Right cardiac atrium (tissue), 5 donors: ENCODE measurements at regions not wholly inside any gene's neighbourhood (a gene's known extent, or its start where the extent isn't known, plus 50 kb on each side); places are given as distances from the start of the nearest gene placed in this dataset.
A peak's percentile ranks its signal among the peaks of the same experiment; 100 is the strongest.

ENCODE experiments used
- ATAC-seq, 2 donors: fragments of 200-7000 bp; cut with Tn5 transposase; one replicate each; pipeline versions ENCODE4 v1.8.0 to v1.9.1; 2020; ENCODE audit warnings: moderate library complexity in 2 of 2, mild to moderate bottlenecking in 1 of 2
- DNase-seq, 3 donors: peaks; one replicate each; pipeline ENCODE4 v3.0.0-alpha.2; 2020
- H3K27ac ChIP-seq: one replicate; pipeline ENCODE4 v1.5.1; 2013; ENCODE audit warnings: mild to moderate bottlenecking, low read length, control low read depth, moderate library complexity
- H3K27me3 ChIP-seq: one replicate; pipeline ENCODE4 v1.6.1; 2013; ENCODE audit not compliant: control insufficient read depth, insufficient read depth
- H3K4me1 ChIP-seq: one replicate; pipeline ENCODE4 v1.6.1; 2013; ENCODE audit warnings: low read length; ENCODE audit not compliant: control insufficient read depth, insufficient read depth
- H3K4me3 ChIP-seq: one replicate; pipeline ENCODE4 v1.5.1; 2013; ENCODE audit warnings: low read length, control low read depth
- H3K9me3 ChIP-seq: one replicate; pipeline ENCODE4 v1.6.1; 2013; ENCODE audit warnings: low read length; ENCODE audit not compliant: control insufficient read depth
- WGBS: extraction: QIAGEN DNeasy Blood & Tissue Kit; methylation state at CpG from one replicate; pipeline ENCODE4 v1.1.7; 2013; 5-methylcytosine and 5-hydroxymethylcytosine counted together
- intact Hi-C, 4 donors: fragments of 100-400 bp; cut with DNase I; formaldehyde crosslinking; loops; one replicate each; pipeline versions ENCODE4 v1.11.0 to v1.14.0; 2022 to 2023
- donor health status: healthy with polysubstance abuse.
- donor health status: DM: no; HTN: yes; CAD: no.
- donor health status: DM: no; HTN: no; CAD: no.
- donor health status: DM: no; HTN: yes; CAD: no; lungs with severe emphysema.
- donor health status: DM: yes; HTN: yes; CAD: no.

DNA sequence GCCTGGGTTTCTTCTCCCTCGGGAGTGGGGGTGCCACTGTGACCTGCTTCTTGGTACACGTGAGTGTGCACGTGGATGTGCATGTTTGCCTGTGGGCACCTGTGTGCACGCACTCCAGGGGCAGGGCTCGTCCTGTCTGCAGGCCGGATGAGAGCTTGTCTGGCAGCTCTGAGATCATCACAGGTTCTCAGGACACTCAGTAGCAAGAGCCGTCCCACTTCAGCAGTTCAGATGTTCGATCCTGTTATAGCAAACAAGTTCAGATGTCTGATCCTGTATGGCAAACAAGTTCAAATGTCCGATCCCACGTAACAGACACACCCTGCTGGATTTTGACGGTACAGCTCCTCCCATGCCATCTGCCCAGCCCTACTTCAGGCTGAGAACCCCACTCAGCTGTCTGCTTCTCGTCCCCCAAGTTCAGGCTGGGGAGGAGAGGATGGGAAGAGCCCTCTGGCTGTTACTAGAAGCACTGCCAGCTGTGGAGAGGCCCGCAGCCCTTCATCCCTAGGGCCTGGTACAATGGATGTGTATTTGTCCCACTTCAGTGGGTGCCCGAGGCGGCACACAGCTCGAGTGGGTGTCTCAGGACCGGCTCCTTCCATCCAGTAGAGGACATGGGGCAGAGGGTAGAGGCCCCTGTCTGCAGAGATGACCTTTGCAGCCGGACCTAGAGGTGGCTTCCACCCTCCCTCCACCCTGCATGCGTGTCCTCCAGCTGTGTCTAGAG, 1126.9 kb downstream of the BRD1 start:
- DNase-seq, result peak in 1 of 3 donors; percentile 35
- no peaks in the 10 kb centered on the region for H3K9me3 ChIP-seq
- 75% methylated on average over 19 of the region's 19 CpGs for WGBS
- no peak overlapping the region for H3K27ac ChIP-seq
- H3K27me3 ChIP-seq, result no peaks in the 10 kb centered on the region
- H3K4me3 ChIP-seq, result no peak overlapping the region
- intact Hi-C loops, result no loop called here
- H3K4me1 ChIP-seq, result no peaks in the 10 kb centered on the region
- no peak for ATAC-seq

DNA sequence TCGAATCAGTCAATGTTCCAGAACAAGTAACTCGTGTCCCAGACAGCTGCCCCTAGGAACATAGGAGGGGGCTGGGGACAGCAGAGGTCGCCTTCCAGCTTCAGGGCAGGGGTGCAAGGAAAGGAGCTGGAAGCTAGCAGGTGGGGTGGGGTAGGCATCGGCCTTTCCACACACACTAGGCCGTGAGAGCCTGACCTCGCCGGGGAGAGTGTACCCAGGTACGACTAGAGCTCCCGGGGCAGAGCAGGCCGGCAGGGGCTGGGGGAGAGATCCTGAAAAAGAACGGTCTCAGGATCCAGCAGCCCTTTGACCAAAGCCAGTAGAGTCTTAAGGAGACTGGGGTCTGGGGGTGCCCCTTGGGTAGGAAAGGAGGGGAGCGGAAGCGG, 1127.5 kb downstream of the BRD1 start:
- peak in 1 of 3 donors; percentile 28 for DNase-seq
- 80% methylated on average over 13 of the region's 13 CpGs for WGBS
- Histone ChIP-seq H3K27me3 (no peaks in the 10 kb centered on the region), H3K4me1 (no peaks in the 10 kb centered on the region), H3K27ac (no peak overlapping the region), H3K4me3 (no peak overlapping the region), H3K9me3 (no peaks in the 10 kb centered on the region)
- intact Hi-C loops, result no loop called here
- ATAC-seq, result no peak

DNA sequence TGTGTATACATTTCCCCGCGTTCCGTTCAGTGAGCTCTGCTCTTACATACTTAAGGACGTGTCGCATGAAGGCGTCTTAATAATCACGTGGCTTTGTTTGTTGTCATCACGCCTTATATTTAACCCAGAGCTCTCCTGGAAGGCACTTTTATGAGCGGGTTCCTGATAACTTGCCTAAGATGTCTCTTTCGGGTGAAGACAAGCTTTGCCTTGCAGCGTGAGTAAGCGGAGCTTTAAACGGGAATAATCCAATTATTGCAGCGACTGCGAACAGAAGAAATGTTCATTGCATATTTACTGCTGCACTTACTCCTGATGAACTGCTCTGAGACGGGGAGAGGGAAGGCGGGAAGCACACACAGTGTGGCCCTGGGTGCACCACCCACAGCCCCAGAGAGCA, 1128.2 kb downstream of the BRD1 start:
- intact Hi-C loops, result no loop called here
- WGBS, result 61% methylated on average over 17 of the region's 17 CpGs
- Histone ChIP-seq H3K4me1 (no peaks in the 10 kb centered on the region), H3K27me3 (no peaks in the 10 kb centered on the region), H3K9me3 (no peaks in the 10 kb centered on the region), H3K4me3 (no peak overlapping the region), H3K27ac (no peak overlapping the region)
- peak in 1 of 3 donors; percentile 28 for DNase-seq
- ATAC-seq, result no peak

DNA sequence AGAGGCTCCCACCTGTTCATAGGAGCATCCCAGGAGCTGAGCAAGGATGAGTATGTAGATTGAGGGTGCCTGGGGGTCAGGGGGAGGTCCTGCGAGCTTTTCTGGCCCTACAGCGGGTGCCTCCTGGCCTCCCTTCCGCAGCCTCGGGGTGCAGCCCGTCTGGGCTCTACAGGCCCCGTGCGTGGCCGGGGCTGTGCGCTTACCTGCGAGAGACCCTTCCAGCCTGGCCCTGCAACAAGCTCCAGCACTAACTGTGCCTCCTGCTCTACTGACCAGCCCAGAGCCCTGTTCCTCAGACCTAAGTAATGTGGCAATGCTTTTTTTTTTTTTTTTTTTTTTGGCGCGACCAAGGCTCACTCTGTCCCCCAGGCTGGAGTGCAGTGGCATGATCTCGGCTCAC, 1129.1 kb downstream of the BRD1 start:
- H3K9me3 ChIP-seq, result no peaks in the 10 kb centered on the region
- H3K4me1 ChIP-seq, result no peaks in the 10 kb centered on the region
- ATAC-seq (no peak), DNase-seq (peak in 1 of 3 donors; percentile 6)
- H3K27ac ChIP-seq, result no peak overlapping the region
- no peaks in the 10 kb centered on the region for H3K27me3 ChIP-seq
- no peak overlapping the region for H3K4me3 ChIP-seq
- WGBS, result 58% methylated on average over 13 of the region's 13 CpGs
- intact Hi-C loops, result no loop called here

DNA sequence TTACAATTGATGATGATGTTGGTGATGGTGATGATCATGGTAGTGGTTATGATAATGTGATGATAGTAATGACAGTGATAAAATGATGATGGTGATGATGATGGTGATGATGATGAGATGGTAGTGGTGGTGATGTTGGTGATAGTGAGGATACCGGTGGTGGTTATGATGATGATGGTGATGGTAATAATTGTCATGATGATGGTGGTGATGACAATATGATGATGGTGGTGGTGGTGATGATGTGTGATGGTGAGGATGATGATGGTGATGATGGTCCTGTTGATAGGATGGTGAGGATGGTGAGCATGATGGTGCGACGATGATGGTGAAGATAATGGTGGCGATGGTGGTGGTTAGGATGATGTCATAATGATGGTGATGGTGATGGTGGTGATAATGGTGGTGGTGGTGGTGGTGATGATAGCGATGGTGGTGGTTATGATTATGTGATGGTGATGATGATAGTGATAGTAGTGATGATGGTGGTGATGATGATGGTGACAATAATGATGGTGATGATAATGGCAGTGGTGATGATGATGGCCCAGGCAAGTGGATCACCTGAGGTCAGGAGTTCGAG, 1129.9 kb downstream of the BRD1 start:
- Histone ChIP-seq H3K27me3 (no peaks in the 10 kb centered on the region), H3K4me3 (no peak overlapping the region), H3K4me1 (no peaks in the 10 kb centered on the region), H3K27ac (no peak overlapping the region), H3K9me3 (no peaks in the 10 kb centered on the region)
- WGBS, result 89% methylated on average over 6 of the region's 6 CpGs
- DNase-seq (no peak), ATAC-seq (no peak)
- intact Hi-C loops, result no loop called here

DNA sequence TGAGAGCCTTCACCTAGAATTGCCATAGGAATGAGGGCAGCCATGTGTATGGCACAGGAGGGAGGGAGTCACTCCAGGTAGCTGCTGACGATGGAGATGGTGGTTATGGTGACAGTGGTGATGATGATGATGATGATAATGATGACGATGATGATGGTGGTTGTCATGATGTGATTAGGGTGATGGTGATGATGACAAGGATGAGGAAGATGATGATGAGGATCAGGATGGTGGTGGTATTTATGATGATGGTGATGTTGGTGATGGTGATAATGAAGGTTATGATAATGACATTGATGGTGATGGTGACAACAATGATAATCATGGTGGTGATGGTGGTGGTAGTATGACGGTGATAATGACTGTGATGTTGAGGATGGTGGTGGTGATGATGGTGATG, 1130.5 kb downstream of the BRD1 start:
- H3K4me3 ChIP-seq, result no peak overlapping the region
- 93% methylated on average over 3 of the region's 3 CpGs for WGBS
- no peak for DNase-seq
- H3K27ac ChIP-seq, result no peak overlapping the region
- ATAC-seq, result no peak
- H3K4me1 ChIP-seq, result no peaks in the 10 kb centered on the region
- H3K27me3 ChIP-seq, result no peaks in the 10 kb centered on the region
- intact Hi-C loops, result no loop called here
- H3K9me3 ChIP-seq, result no peaks in the 10 kb centered on the region

DNA sequence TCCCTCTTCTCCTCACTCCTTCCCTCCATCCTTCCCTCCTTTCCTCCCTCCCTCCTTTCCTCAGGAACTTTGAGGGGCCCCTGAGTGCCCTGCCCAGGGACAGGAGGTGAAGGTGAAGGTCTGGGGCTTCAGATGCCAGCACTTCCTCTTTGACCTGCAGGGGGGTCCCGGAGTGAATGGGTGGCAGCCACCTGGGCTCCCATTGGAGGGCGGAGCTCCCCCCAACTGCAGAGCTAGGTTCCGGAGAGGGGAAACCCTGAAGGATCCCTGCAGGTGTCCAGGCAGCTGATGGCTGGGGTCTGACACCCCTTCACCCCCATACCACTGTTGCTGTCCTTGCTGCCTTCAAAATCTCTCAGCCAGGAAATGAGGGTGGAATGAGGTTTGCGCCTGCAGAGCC, 1131.3 kb downstream of the BRD1 start:
- DNase-seq, result peak in 1 of 3 donors; percentile 20

DNA sequence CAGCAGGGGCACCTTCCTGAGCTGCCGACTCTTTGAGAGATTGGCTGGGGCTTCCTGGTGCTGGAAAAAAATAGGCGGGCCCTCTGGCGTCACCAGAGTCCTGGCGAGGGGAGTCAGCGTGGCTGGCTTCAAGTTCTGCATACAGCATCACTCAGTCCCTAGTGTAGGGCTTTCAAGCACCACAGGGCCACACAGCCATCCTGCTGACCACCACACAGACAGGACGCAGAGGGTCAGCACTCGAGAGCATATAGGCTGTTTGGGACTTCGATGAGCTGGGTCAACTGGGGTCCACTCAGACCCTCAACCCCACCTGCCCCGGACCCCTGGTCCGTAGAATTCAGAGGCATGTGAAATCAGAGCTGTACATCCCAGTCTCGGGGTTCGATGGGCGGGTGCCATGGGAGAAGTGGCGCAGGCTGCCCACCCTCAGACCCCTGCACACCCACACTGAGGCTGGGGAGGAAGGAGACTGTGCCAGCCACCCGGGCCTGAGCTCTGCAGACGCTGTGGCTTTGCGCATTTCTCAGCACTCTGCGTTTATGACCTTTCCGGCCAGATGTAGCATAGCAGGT, 1131.9 kb downstream of the BRD1 start:
- DNase-seq, result peak in 1 of 3 donors; percentile 24
- Histone ChIP-seq H3K4me1 (no peaks in the 10 kb centered on the region), H3K27me3 (no peaks in the 10 kb centered on the region), H3K4me3 (no peak overlapping the region), H3K9me3 (no peaks in the 10 kb centered on the region), H3K27ac (no peak overlapping the region)
- intact Hi-C loops, result no loop called here
- no peak for ATAC-seq
- 74% methylated on average over 19 of the region's 19 CpGs for WGBS

More for the DNA sequence above, 1131.3 kb downstream of the BRD1 start:
- H3K4me3 ChIP-seq, result no peak overlapping the region
- no peaks in the 10 kb centered on the region for H3K9me3 ChIP-seq
- ATAC-seq, result no peak
- H3K4me1 ChIP-seq, result no peaks in the 10 kb centered on the region
- 70% methylated on average over 4 of the region's 4 CpGs for WGBS
- H3K27me3 ChIP-seq, result no peaks in the 10 kb centered on the region
- intact Hi-C loops, result no loop called here
- H3K27ac ChIP-seq, result no peak overlapping the region

DNA sequence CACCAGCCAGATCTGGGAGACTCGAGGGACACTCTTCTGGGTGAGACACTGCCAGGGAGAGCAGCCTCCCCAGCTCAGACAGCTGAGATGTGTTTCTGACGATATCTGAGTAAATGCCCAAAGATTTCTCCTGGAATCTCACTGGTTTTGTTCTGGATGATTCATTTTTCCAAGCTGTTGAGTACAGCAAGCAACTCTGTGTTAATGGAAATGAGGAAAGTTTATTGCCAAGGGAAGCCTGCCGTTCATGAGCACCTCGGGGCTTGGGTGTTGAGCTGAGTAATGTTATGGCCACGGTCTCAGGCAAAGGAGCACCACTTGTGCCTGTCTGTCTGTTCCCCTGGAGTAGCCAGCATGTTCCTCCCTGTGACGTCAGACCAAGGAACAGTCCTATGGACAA, 1132.4 kb downstream of the BRD1 start:
- Histone ChIP-seq H3K27me3 (no peaks in the 10 kb centered on the region), H3K4me3 (no peak overlapping the region), H3K27ac (no peak overlapping the region), H3K9me3 (no peaks in the 10 kb centered on the region), H3K4me1 (no peaks in the 10 kb centered on the region)
- peak in 1 of 3 donors; percentile 1 for DNase-seq
- ATAC-seq, result no peak
- WGBS, result 43% methylated on average over 6 of the region's 6 CpGs
- intact Hi-C loops, result no loop called here

DNA sequence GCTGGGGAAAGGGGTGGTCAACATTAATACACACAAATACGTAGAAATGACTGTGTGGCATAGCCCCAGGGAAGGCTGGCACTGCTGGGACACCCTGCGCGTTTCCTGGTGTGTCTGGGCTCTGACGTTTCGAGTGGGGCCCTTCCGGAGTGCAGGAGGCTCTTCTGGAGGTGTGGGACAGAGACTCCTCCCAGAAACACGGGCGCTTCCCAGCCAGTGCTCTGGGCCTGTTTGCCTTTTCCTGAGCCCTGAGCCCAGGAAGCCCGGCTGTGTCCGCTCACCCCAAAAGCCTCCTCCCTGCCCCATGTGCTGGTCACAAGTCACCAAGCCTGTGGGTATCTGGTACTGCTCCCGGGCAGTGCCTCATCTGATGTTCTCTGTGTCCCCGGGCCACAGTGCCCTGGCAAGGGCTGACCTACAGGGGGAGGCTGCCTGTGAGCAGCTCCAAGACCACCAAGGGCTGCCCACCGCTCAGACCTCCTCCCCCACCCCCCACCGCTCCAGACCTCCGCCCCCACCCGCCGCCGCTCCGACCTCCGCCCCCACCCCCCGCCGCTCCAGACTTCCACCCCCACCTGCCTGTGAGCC, 1133.3 kb downstream of the BRD1 start:
- Histone ChIP-seq H3K4me1 (no peaks in the 10 kb centered on the region), H3K27me3 (no peaks in the 10 kb centered on the region), H3K9me3 (no peaks in the 10 kb centered on the region), H3K4me3 (no peak overlapping the region), H3K27ac (no peak overlapping the region)
- ATAC-seq (no peak), DNase-seq (peak in 2 of 3 donors; percentile 22 to 38)
- intact Hi-C loops, result no loop called here
- 65% methylated on average over 22 of the region's 22 CpGs for WGBS

DNA sequence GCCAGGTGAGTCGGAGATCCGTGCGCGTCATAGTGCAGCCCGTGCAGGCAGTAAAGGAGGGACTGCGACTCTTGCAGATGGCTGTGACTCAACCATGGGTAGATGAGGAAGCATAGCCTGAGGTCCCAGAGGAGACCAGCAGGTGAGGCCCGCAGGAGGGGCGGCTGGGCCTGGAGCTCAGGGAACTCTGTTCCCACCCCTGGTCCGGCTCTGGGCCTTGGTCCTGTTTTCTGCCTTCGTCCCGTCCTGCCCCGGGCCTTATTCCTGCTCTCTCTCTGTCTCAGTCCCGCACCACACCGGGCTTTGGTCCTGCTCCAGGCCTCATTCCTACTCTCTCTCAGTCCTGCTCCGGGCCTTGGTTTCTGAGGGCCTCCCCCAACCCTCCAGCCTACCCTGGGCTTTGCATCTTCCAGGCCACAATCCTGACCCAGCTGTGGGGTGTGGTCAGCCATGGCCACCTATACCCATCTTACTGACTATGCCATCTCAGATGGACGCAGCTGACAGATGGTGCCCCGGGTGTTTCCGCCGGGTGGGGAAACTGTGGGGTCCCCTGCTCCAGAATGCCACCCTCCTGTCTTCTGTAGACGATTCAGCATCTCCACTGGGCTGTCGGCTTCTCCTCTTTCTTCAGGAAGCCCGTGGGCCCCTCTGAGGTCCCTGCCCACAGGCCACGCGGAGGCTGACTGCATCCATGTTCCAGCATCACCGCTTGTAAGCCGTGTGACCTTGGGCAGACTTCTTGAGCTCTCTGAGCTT, 1134.1 kb downstream of the BRD1 start:
- no peaks in the 10 kb centered on the region for H3K27me3 ChIP-seq
- H3K4me1 ChIP-seq, result no peaks in the 10 kb centered on the region
- intact Hi-C loops, result no loop called here
- no peak overlapping the region for H3K4me3 ChIP-seq
- 92% methylated on average over 26 of the region's 26 CpGs for WGBS
- peak in 2 of 3 donors; percentile 35 for DNase-seq
- no peak for ATAC-seq
- H3K27ac ChIP-seq, result no peak overlapping the region
- H3K9me3 ChIP-seq, result no peaks in the 10 kb centered on the region
